Calu3 (cell line): ENCODE measurements at regions not wholly inside any gene's neighbourhood (a gene's known extent, or its start where the extent isn't known, plus 50 kb on each side); places are given as distances from the start of the nearest gene placed in this dataset.

Experiments used
- BruUV-seq: library from RNA; stranded (reverse); fragments of 400-500 nt; replicated peaks from 2 replicates; lab custom pipeline; 2021; lab: Mats Ljungman, UMichigan
- CTCF ChIA-PET: fragments of 300-600 bp; sonication (Branson Sonifier 250); formaldehyde crosslinking; loops from one replicate; lab custom pipeline; 2022; ENCODE audit warnings: antibody characterized with exemption; lab: Charles Lee
- DNase-seq: peaks from one replicate; pipeline ENCODE4 v3.0.0; 2022
- H3K27ac Mint-ChIP-seq: one replicate; pipeline ENCODE4 v1.8.0; 2022; ENCODE audit warnings: mixed read lengths; ENCODE audit not compliant: unreplicated experiment
- H3K27me3 Mint-ChIP-seq: one replicate; pipeline ENCODE4 v1.8.0; 2022; ENCODE audit warnings: mixed read lengths; ENCODE audit not compliant: unreplicated experiment
- H3K36me3 Mint-ChIP-seq: one replicate; pipeline ENCODE4 v1.8.0; 2022; ENCODE audit warnings: mild to moderate bottlenecking, moderate library complexity, mixed read lengths; ENCODE audit not compliant: insufficient read depth, unreplicated experiment
- H3K4me1 Mint-ChIP-seq: one replicate; pipeline ENCODE4 v1.8.0; 2022; ENCODE audit warnings: mild to moderate bottlenecking, low read depth, mixed read lengths; ENCODE audit not compliant: unreplicated experiment
- H3K4me3 Mint-ChIP-seq: one replicate; pipeline ENCODE4 v1.8.0; 2022; ENCODE audit warnings: mild to moderate bottlenecking, low read depth, moderate library complexity, mixed read lengths; ENCODE audit not compliant: unreplicated experiment
- H3K9me3 Mint-ChIP-seq: one replicate; pipeline ENCODE4 v1.8.0; 2022; ENCODE audit warnings: low read depth, mixed read lengths; ENCODE audit not compliant: unreplicated experiment
- intact Hi-C: fragments of 100-400 bp; cut with micrococcal nuclease; formaldehyde crosslinking; loops from one replicate; pipeline ENCODE4 v1.10.0; 2022; ENCODE audit not compliant: unreplicated experiment
- TF ChIP-seq, protein P1 (sequence below): fragments of 200-600 bp; IDR thresholded peaks from one replicate; pipeline ENCODE4 v1.8.0; 2022; ENCODE audit warnings: antibody characterized with exemption; ENCODE audit not compliant: unreplicated experiment

DNA sequence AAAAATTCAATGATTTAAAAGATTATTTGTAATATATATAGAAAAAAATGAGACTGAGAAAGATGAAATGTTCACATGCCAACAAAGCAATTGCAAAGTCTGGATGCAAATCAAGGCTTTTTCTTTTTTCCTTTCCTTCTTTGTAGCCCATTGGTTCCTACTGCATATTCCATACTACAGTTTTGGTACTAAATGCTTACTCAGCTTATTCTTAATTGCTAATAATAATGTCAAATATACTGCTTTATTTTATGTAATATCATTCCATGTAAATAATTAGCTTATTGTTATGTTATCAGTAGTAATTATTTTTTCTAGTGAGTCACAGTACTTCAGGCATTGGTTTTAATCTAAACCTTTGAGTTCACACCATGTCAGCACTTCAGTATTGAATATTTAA, 407.4 kb upstream of the LRRTM1 start:
- BruUV-seq, result no TSS peak
- Mint-ChIP-seq H3K27me3 (no peaks in the 10 kb centered on the region), H3K4me3 (no peak overlapping the region), H3K4me1 (no peaks in the 10 kb centered on the region), H3K27ac (no peak overlapping the region), H3K9me3 (peaks cover 16% of the 10 kb centered on the region), H3K36me3 (no peaks in the 10 kb centered on the region)
- intact Hi-C loops, result no loop called here
- CTCF ChIA-PET, result no interaction called here
- DNase-seq, result no peak
- TF ChIP-seq, protein P1, sequence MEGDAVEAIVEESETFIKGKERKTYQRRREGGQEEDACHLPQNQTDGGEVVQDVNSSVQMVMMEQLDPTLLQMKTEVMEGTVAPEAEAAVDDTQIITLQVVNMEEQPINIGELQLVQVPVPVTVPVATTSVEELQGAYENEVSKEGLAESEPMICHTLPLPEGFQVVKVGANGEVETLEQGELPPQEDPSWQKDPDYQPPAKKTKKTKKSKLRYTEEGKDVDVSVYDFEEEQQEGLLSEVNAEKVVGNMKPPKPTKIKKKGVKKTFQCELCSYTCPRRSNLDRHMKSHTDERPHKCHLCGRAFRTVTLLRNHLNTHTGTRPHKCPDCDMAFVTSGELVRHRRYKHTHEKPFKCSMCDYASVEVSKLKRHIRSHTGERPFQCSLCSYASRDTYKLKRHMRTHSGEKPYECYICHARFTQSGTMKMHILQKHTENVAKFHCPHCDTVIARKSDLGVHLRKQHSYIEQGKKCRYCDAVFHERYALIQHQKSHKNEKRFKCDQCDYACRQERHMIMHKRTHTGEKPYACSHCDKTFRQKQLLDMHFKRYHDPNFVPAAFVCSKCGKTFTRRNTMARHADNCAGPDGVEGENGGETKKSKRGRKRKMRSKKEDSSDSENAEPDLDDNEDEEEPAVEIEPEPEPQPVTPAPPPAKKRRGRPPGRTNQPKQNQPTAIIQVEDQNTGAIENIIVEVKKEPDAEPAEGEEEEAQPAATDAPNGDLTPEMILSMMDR, result no peak

DNA sequence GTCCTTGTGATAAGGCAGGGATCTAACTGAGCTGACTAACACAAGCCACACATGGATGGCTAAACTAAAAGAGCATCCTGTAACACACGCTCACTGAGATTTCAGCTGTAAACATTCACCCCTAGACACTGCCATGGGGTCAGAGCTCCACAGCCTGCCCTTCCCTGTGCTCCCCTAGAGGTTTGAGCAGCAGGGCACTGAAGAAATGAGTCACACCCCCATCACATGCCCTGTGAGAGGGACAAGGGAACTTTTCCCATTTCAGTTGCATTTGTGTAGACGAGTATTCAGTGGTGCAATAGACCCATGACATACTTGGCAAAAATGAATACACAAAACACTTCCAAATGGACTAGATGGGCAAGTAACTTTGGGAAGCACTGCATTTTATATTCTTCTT, 402.4 kb upstream of the LRRTM1 start:
- H3K36me3 Mint-ChIP-seq, result no peaks in the 10 kb centered on the region
- DNase-seq, result no peak
- intact Hi-C loops, result no loop called here
- TF ChIP-seq, protein P1, result no peak
- no peaks in the 10 kb centered on the region for H3K4me1 Mint-ChIP-seq
- no peaks in the 10 kb centered on the region for H3K27me3 Mint-ChIP-seq
- no peak overlapping the region for H3K4me3 Mint-ChIP-seq
- H3K27ac Mint-ChIP-seq, result no peak overlapping the region
- no TSS peak for BruUV-seq
- CTCF ChIA-PET, result no interaction called here
- H3K9me3 Mint-ChIP-seq, result peaks cover 15% of the 10 kb centered on the region

DNA sequence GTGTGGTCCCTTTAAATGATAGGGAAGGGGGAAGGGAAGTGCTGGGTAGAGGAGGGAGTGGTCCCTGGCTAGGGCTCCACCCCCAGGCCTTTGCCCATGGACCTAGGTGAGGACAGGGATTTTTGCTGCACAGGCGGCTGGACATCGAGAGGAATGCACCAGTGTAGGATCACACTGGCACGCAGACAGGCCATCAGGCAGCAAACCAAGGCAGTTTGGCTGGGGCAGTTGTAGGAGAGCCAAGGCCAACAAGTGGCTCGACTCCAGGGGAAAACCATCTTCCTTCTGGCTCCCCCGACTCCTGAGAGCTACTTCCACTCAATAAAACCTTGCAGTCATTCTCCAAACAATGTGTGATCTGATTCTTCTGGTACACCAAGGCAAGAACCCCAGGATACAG, 402.0 kb upstream of the LRRTM1 start:
- no peak for DNase-seq
- no TSS peak for BruUV-seq
- H3K4me3 Mint-ChIP-seq, result no peak overlapping the region
- peaks cover 17% of the 10 kb centered on the region for H3K9me3 Mint-ChIP-seq
- H3K4me1 Mint-ChIP-seq, result no peaks in the 10 kb centered on the region
- H3K27ac Mint-ChIP-seq, result no peak overlapping the region
- CTCF ChIA-PET, result no interaction called here
- TF ChIP-seq, protein P1, result no peak
- H3K27me3 Mint-ChIP-seq, result no peaks in the 10 kb centered on the region
- intact Hi-C loops, result no loop called here
- no peaks in the 10 kb centered on the region for H3K36me3 Mint-ChIP-seq

DNA sequence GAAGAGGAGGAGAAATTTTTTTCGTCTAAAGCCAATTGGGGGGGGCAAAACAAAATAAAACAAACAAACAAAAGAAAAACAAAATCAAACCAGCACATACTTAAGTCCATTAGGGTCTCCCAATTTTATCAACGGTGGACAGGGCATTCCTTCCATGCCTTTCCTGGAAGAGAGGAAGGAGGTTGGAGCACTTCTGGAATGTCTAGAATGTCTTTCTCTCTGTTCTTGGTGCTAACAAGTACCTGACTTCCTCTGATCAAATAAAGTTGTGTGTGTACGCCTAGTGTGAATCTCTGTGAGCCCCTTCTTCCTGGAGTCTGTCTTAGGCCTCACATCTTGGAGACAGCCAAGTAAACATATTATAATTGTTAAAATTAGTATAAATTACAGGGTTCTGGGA, 399.0 kb upstream of the LRRTM1 start:
- TF ChIP-seq, protein P1, result no peak
- no peaks in the 10 kb centered on the region for H3K36me3 Mint-ChIP-seq
- no peak for DNase-seq
- no peaks in the 10 kb centered on the region for H3K4me1 Mint-ChIP-seq
- BruUV-seq, result no TSS peak
- intact Hi-C loops, result no loop called here
- H3K9me3 Mint-ChIP-seq, result peaks cover 29% of the 10 kb centered on the region
- no peak overlapping the region for H3K27ac Mint-ChIP-seq
- H3K4me3 Mint-ChIP-seq, result no peak overlapping the region
- CTCF ChIA-PET, result no interaction called here
- no peaks in the 10 kb centered on the region for H3K27me3 Mint-ChIP-seq
